ENCODE measurements at regions not wholly inside any gene's neighbourhood (a gene's known extent, or its start where the extent isn't known, plus 50 kb on each side); places are given as distances from the start of the nearest gene placed in this dataset.

DNA sequence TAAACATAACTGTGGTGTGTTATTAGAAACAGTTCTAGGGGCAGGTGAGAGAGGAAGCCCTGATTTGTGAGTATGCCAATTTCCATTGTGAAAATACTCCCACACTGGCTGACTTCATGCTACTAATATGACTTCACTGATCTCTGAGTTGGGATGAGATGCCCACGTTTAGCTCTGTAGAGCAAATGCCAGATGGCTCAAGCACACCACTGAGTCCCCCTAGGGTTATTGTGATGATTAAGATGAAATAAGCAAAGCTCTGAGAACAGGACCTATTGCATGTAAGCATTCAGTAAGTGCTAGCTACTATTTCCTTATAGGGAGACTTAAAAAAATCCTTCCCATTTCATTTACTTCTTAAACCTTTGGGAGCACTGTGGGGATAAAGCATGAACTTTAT lies 117.6 kb downstream of the CENPF start:
- Histone ChIP-seq H3K4ac (replicated peaks; ENCODE audit: insufficient read length, low read depth, low read length) (no peak overlapping the region), H3K4me2 (ENCODE audit: insufficient read depth in 1 of 2, low read depth in 2 of 2, low read length in 2 of 2) (no peak overlapping the region), H3K79me2 (ENCODE audit: control insufficient read depth in 1 of 2, insufficient read depth in 2 of 2, low read length in 2 of 2) (no peaks in the 10 kb centered on the region), H3K4me3 (ENCODE audit: extremely low read depth in 1 of 4, insufficient read depth in 2 of 4, low read depth in 3 of 4, low read length in 4 of 4) (no peak overlapping the region), H2AFZ (ENCODE audit: low read length) (no peak overlapping the region), H3K9ac (replicated peaks in 1 of 4; ENCODE audit: extremely low read depth in 1 of 4, low read depth in 3 of 4, low read length in 3 of 4) (no peak overlapping the region), H3K79me1 (ENCODE audit: low read depth, low read length) (no peaks in the 10 kb centered on the region), H4K20me1 (replicated peaks in 1 of 2; ENCODE audit: control insufficient read depth in 1 of 2, insufficient read depth in 2 of 2, low read length in 2 of 2) (no peaks in the 10 kb centered on the region), H2BK12ac (ENCODE audit: low read depth, low read length) (no peak overlapping the region), H2AK5ac (ENCODE audit: low read depth, low read length) (no peak overlapping the region), H2BK5ac (ENCODE audit: low read depth, low read length) (no peak overlapping the region), H2BK20ac (ENCODE audit: low read length) (no peak overlapping the region), H3K27ac (ENCODE audit: low read depth, low read length) (no peak overlapping the region), H3K9me3 (ENCODE audit: insufficient read depth in 2 of 2, low read depth in 1 of 2, low read length in 1 of 2) (no peaks in the 10 kb centered on the region), H4K5ac (ENCODE audit: insufficient read length, low read depth, low read length) (no peak overlapping the region), H3K27me3 (replicated peaks in 1 of 4; ENCODE audit: control insufficient read depth in 3 of 4, extremely low read depth in 1 of 4, insufficient read depth in 3 of 4, low read length in 3 of 4) (no peaks in the 10 kb centered on the region), H4K91ac (replicated peaks; ENCODE audit: insufficient read length, low read length) (no peak overlapping the region), H3K23me2 (ENCODE audit: low read depth, low read length) (no peaks in the 10 kb centered on the region), H2BK120ac (replicated peaks; ENCODE audit: low read depth, low read length) (no peak overlapping the region), H3K14ac (ENCODE audit: insufficient read length) (no peak overlapping the region), H3K23ac (ENCODE audit: insufficient read length) (no peak overlapping the region), H3K18ac (ENCODE audit: extremely low read depth, low read length) (no peak overlapping the region), H3K36me3 (ENCODE audit: control insufficient read depth in 2 of 4, insufficient read depth in 4 of 4, low read length in 3 of 4) (no peaks in the 10 kb centered on the region), H3K4me1 (replicated peaks in 1 of 4; ENCODE audit: control insufficient read depth in 3 of 4, insufficient read depth in 4 of 4, low read length in 3 of 4) (no peaks in the 10 kb centered on the region), H4K8ac (ENCODE audit: extremely low read depth, insufficient read depth, low read length) (no peak overlapping the region), H2BK15ac (ENCODE audit: low read length) (no peak overlapping the region), H3K56ac (replicated peaks; ENCODE audit: insufficient read length, low read depth, low read length) (no peak overlapping the region)
- DNase-seq (ENCODE audit: low read depth in 1 of 2, low spot score in 2 of 2) (no peak), FAIRE-seq (no peak)
- ChIA-PET POLR2A (ENCODE audit: partially characterized antibody) (interaction anchor here (0.6 to 1.5 kb wide), 2 partner anchors 39 to 256 kb away, joined by 3 to 4 read pairs; no protein-coding TSS in a partner anchor), CTCF (ENCODE audit: partially characterized antibody) (interaction anchor here (0.7 to 2.2 kb wide), 5 partner anchors 9 to 755 kb away, joined by 3 to 8 read pairs (median 7); no protein-coding TSS in a partner anchor)
- WGBS, 2 experiments (ENCODE audit: extremely low coverage in 1 of 2, insufficient coverage in 1 of 2, insufficient read length in 1 of 2, insufficient replicate concordance in 2 of 2, low coverage in 1 of 2, low lambda C conversion rate in 2 of 2, missing lambda C conversion rate in 1 of 2), result 70% methylated on average over 1 of the region's 1 CpG; no CpG with 5 or more reads in 1 of the 2 experiments
- TF ChIP-seq GABPA (IDR thresholded peaks at IDR 0.05; ENCODE audit: borderline replicate concordance, insufficient read depth, low read length) (no peak), EGR1 (IDR thresholded peaks at IDR 0.05; ENCODE audit: borderline replicate concordance, low read depth, low read length) (no peak), JUN (IDR thresholded peaks at IDR 0.05; ENCODE audit: low read depth, low read length) (no peak), SIX5 (IDR thresholded peaks at IDR 0.05; ENCODE audit: low read depth, low read length) (no peak), CBX5 (IDR thresholded peaks at IDR 0.05; ENCODE audit: low read depth, low read length) (no peak), MAFK (IDR thresholded peaks at IDR 0.05; ENCODE audit: low read depth, low read length) (no peak), TAF7 (optimal IDR thresholded peaks at IDR 0.05; ENCODE audit: borderline replicate concordance, low read depth, low read length) (no peak), RBBP5 (IDR thresholded peaks at IDR 0.05; ENCODE audit: borderline replicate concordance, low read depth, low read length) (no peak), RNF2 (IDR thresholded peaks at IDR 0.05; ENCODE audit: borderline replicate concordance, low read depth, low read length, missing control alignments, poor library complexity, severe bottlenecking) (no peak), ASH2L (IDR thresholded peaks at IDR 0.05; ENCODE audit: low read length) (no peak), HDAC6 (IDR thresholded peaks at IDR 0.05; ENCODE audit: low read depth, low read length) (no peak), BACH1 (IDR thresholded peaks at IDR 0.05; ENCODE audit: low read length) (no peak), FOSL1 (IDR thresholded peaks at IDR 0.05; ENCODE audit: insufficient read depth, low read depth, low read length) (no peak)
- TF ChIP-seq, protein P1, sequence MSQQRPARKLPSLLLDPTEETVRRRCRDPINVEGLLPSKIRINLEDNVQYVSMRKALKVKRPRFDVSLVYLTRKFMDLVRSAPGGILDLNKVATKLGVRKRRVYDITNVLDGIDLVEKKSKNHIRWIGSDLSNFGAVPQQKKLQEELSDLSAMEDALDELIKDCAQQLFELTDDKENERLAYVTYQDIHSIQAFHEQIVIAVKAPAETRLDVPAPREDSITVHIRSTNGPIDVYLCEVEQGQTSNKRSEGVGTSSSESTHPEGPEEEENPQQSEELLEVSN (IDR thresholded peaks at IDR 0.05), result no peak
